RWPE1 (cell line): ENCODE measurements at regions not wholly inside any gene's neighbourhood (a gene's known extent, or its start where the extent isn't known, plus 50 kb on each side); places are given as distances from the start of the nearest gene placed in this dataset.
"Not testable (repeated sequence)": the region's sequence is repeated elsewhere in the genome, so short reads cannot be mapped to it uniquely, and the experiment has no call there.

ENCODE experiments used
- CTCF ChIA-PET: fragments of 350-600 bp; sonication (Branson Sonifier 250); formaldehyde crosslinking; extraction: SDS; loops from one replicate; lab custom pipeline; 2021; lab: Yijun Ruan, JAX
- POLR2A ChIA-PET: fragments of 400-600 bp; formaldehyde crosslinking; extraction: SDS; loops from one replicate; lab custom pipeline; 2020; ENCODE audit warnings: antibody characterized with exemption; ENCODE audit not compliant: low non-redundant PET; lab: Yijun Ruan, JAX
- DNase-seq: peaks from one replicate; pipeline ENCODE4 v3.0.0; 2012; ENCODE audit warnings: low spot score
- H3K27ac ChIP-seq: fragments of 450-650 bp; 2 replicates; pipeline ENCODE4 v1.5.1; 2017
- TF ChIP-seq, protein P1 (sequence below): fragments of 450-650 bp; conservative IDR thresholded peaks from 2 replicates; pipeline ENCODE4 v1.5.1; 2017; ENCODE audit warnings: low read depth, mild to moderate bottlenecking

DNA sequence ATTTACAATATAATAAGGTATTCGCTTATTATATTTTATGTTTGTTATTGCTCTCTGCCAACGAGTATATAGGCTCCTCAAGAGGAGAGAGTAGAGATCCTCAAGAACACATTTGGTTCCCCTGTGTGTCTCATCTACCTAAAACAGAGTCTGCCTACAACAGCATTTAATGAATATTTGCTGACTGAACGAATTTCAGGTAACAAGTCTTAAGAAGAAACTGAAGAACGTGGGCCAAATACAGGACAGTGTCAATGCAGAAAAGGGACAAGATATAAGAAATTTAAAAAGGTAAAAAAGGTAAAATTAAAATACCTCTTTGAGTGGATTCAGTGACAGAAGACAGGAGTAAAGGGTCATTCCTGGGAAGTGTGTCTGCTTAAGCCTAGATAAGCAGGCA lies 129.2 kb downstream of the HNMT start:
- ChIA-PET POLR2A (no interaction called here), CTCF (no interaction called here)
- TF ChIP-seq, protein P1, sequence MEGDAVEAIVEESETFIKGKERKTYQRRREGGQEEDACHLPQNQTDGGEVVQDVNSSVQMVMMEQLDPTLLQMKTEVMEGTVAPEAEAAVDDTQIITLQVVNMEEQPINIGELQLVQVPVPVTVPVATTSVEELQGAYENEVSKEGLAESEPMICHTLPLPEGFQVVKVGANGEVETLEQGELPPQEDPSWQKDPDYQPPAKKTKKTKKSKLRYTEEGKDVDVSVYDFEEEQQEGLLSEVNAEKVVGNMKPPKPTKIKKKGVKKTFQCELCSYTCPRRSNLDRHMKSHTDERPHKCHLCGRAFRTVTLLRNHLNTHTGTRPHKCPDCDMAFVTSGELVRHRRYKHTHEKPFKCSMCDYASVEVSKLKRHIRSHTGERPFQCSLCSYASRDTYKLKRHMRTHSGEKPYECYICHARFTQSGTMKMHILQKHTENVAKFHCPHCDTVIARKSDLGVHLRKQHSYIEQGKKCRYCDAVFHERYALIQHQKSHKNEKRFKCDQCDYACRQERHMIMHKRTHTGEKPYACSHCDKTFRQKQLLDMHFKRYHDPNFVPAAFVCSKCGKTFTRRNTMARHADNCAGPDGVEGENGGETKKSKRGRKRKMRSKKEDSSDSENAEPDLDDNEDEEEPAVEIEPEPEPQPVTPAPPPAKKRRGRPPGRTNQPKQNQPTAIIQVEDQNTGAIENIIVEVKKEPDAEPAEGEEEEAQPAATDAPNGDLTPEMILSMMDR = no peak
- H3K27ac ChIP-seq = no peak overlapping the region
- no peak for DNase-seq

DNA sequence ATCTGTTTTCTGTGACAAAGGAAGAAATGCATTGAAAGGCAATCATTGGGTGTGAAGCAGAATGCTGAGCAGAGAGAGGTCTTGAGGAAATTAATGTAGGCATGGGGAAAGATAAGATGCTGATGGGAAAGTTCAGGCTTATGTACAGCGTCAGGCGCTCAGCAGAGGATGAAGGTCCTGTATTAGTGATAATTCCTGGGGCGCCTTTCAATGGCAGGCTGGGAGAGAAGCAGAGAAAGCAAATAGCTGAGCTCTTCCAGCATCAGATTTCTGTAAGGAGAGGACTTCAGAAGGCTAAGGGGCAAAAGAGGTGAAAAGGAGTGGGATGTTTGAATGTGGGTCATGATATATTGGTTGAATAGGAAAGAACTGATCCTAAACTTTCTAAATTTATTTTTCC lies 129.8 kb downstream of the HNMT start:
- no peak for DNase-seq
- POLR2A ChIA-PET = no interaction called here
- CTCF ChIA-PET = no interaction called here
- no peak overlapping the region for H3K27ac ChIP-seq
- TF ChIP-seq, protein P1 = no peak

DNA sequence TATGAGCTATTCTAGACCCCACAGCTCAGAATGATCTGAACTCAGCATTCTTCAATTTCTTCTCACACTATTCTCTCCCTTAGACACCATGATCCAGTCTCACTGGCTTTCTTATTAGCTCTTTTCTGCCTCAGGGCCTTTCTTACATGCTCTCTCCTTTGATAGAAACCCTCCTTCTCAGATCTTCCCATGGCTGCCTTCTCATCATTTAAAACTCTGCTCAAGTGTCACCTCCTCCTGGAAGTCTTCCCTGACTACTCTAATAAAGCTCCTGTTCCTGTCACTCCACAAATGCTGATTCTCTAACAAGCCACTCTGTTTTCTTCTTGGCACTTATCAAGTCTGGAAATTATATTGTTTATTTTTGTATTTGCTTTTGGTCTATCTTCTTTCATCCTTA lies 131.1 kb downstream of the HNMT start:
- DNase-seq = no peak
- POLR2A ChIA-PET = no interaction called here
- no peak overlapping the region for H3K27ac ChIP-seq
- TF ChIP-seq, protein P1 = no peak
- CTCF ChIA-PET = interaction anchor here (0.5 kb wide), 1 partner anchor 19 kb away, joined by 4 read pairs; no protein-coding TSS in a partner anchor

DNA sequence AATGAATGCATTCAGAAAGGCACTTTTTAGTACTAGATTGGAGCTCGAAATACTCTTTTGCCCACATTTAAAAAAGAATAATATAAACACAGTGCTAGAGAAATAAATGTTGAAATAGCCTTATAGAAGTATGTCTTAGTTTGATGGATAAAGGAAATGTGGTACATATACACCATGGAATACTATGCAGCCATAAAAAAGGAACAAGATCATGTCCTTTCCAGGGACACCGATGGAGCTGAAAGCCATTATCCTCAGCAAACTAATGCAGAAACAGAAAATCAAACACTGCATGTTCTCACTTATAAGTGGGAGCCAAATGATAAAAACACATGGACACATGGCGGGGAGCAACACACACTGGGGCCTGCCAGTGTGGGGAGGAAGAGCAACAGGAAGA lies 135.0 kb downstream of the HNMT start:
- DNase-seq, POLR2A ChIA-PET, H3K27ac ChIP-seq: not testable (repeated sequence)
- CTCF ChIA-PET = interaction anchor here (0.6 to 0.8 kb wide), 2 partner anchors 184 to 261 kb away, joined by 4 read pairs; no protein-coding TSS in a partner anchor

DNA sequence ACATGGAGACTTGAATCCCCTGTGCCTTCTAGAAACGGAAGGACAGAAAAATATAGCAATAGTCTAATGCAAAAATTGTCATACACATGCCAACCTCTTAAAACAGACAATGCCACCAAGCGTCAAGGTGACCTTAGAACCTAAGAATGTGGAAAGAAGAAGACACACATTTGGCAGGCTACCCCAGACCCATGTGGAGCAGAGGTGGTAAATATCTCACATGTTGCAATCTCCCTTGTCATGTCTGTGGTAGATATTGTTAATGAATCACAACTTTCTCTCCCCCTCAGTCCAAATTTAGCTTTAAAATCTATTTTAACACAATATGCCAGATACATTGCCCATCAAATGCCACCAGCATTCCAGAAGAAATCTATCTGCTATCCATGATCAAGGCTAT lies 137.4 kb downstream of the HNMT start:
- DNase-seq = no peak
- no peak overlapping the region for H3K27ac ChIP-seq
- ChIA-PET POLR2A (no interaction called here), CTCF (no interaction called here)
- TF ChIP-seq, protein P1 = no peak

DNA sequence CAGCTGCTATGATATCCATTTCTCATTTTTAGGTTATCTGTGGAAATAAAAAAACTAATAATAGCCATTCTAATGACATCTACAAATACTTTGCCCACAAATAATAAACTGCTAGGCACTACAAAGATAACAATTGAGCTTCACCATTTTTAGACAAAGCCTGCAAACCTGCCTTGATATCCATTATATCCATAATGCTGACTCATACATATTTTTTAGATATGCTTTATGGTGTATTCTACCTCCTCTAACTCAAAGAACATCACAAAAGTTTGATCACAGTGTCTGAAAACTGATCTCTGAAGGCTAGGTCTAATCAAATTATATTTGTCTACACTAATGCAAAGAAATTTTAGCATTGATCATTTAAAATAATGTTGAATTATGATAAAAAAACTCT lies 138.4 kb downstream of the HNMT start:
- ChIA-PET CTCF (no interaction called here), POLR2A (no interaction called here)
- DNase-seq = no peak
- TF ChIP-seq, protein P1 = no peak
- no peak overlapping the region for H3K27ac ChIP-seq

DNA sequence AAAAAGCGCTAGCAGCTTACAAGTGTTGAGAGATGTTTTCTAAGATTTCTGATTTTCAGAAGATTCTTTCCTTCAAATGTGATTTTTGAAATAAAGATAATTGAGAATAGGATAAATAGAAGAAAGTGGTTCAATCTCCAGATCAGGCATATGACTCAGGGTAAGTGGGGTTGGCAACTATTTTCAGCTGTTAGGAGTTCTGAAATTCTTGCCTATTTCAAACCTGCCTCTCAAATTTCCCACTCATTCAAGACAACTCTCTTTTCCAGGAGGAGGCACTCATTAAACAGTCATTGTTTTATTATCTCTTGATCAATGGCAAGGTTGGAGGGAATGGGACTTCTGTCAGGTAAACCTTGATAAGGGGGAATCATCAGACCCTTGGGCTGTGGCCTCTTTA lies 138.9 kb downstream of the HNMT start:
- DNase-seq = no peak
- ChIA-PET CTCF (interaction anchor here (0.7 kb wide), 1 partner anchor 722 kb away, joined by 5 read pairs; no protein-coding TSS in a partner anchor), POLR2A (no interaction called here)
- H3K27ac ChIP-seq = no peak overlapping the region
- TF ChIP-seq, protein P1 = no peak
